ENCODE measurements at regions not wholly inside any gene's neighbourhood (a gene's known extent, or its start where the extent isn't known, plus 50 kb on each side); places are given as distances from the start of the nearest gene placed in this dataset.

DNA sequence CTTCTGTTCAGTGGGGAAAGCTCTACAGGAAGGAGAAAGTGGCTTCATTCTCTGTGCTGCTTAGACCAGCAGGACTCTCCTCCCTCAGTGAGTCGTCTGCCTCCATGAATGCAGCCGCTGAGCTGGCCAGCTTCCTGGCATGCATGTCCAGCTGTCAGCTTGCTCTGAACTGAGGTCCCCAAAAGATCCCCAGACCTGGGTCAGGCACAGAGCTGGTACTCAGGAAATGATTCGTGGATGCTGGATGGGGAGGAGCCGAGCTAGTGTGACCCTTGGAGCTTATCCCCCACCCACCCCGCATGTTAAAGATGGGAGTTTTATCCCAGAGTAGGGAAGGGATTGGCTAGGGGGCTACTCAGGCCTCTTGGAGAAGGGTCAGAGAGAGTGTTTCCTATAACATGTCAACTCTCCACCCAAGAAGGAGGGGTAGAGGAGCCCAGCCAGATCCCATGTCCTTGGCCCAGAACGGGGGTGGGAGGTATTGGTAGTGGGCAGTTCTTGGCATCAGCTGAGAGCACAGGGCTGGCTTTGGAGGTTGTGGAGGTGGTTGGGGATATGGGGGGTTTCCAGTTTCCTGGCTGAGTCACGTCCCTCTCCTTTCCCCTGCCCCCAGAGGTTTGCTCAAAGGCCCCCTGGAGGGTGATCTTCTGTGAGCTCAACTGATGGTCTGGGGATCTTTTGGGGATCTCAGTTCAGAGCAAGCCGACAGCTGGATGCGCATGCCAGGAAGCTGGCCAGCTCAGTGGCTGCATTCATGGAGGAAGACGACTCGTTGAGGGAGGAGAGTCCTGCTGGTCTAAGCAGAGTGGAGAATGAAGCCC lies 110.1 kb downstream of the FOXD2 start:
- Histone ChIP-seq H3K27ac (no peak overlapping the region), H3K27me3 (peaks cover 0 to 24% (median 0%) of the 10 kb centered on the region in 7 donors), H3K4me1 (peaks cover 0 to 6% (median 0%) of the 10 kb centered on the region in 9 donors), H3K4me3 (no peak overlapping the region), H3K9me3 (no peaks in the 10 kb centered on the region), H3K36me3 (no peaks in the 10 kb centered on the region)
- ATAC-seq (peak in 2 of 8 donors; percentile 13 to 30), DNase-seq (no peak)
- intact Hi-C loops (cut with DNase I) = no loop called here
- WGBS, 2 donors = 38 to 44% methylated on average over 11 of the region's 11 CpGs
- TF ChIP-seq, protein P1, sequence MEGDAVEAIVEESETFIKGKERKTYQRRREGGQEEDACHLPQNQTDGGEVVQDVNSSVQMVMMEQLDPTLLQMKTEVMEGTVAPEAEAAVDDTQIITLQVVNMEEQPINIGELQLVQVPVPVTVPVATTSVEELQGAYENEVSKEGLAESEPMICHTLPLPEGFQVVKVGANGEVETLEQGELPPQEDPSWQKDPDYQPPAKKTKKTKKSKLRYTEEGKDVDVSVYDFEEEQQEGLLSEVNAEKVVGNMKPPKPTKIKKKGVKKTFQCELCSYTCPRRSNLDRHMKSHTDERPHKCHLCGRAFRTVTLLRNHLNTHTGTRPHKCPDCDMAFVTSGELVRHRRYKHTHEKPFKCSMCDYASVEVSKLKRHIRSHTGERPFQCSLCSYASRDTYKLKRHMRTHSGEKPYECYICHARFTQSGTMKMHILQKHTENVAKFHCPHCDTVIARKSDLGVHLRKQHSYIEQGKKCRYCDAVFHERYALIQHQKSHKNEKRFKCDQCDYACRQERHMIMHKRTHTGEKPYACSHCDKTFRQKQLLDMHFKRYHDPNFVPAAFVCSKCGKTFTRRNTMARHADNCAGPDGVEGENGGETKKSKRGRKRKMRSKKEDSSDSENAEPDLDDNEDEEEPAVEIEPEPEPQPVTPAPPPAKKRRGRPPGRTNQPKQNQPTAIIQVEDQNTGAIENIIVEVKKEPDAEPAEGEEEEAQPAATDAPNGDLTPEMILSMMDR (IDR thresholded peaks at IDR 0.05) = no peak

DNA sequence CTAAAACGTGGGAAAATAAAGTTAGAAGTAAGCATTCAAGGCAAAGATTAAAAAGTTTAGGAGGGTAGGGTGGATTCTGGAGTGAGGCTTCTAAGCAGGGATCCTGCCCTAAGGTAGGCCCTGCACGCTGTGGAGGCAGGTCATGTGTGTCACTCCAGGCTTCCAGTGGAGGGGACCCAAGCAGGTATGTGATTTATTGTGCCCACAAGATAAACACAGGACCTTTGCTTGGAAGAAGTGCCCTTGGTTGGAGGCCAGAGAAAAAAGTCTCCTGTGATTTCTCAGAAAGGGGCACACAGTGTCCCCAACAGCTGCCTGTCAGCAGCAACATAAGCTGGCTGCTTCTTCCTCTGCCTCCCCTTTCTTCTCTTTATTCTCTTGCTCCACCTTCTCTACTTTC lies 110.8 kb downstream of the FOXD2 start:
- DNase-seq (no peak), ATAC-seq (no peak)
- TF ChIP-seq, protein P1 (IDR thresholded peaks at IDR 0.05) = no peak
- Histone ChIP-seq H3K36me3 (no peaks in the 10 kb centered on the region), H3K9me3 (no peaks in the 10 kb centered on the region), H3K4me1 (peaks cover 0 to 6% (median 0%) of the 10 kb centered on the region in 9 donors), H3K27ac (no peak overlapping the region), H3K27me3 (peaks cover 0 to 30% (median 3%) of the 10 kb centered on the region in 7 donors), H3K4me3 (no peak overlapping the region)
- intact Hi-C loops (cut with DNase I) = no loop called here
- WGBS, 2 donors = 76 to 89% methylated on average over 2 of the region's 2 CpGs

DNA sequence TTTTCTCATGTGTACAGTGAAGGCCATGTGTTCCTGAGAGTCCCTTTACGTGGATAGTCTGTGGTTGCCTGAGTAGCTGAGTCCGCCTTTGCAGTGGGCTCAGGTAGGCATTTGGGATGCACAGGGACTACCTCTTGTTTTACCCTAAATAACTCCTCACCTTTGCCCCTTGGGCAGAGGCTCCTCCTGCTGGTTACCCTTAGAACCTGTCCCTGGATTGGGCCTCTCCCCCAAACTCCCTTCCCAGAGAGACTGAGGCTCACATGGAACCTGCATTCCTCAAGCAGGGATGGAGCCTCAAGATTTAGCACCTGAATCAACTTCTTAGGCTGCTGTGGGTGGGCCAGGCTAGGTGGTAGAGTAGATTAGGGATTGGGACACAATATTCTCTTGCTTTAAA lies 111.7 kb downstream of the FOXD2 start:
- H3K27me3 ChIP-seq = peaks cover 0 to 32% (median 7%) of the 10 kb centered on the region in 7 donors
- DNase-seq = no peak
- peaks cover 0 to 6% (median 0%) of the 10 kb centered on the region in 9 donors for H3K4me1 ChIP-seq
- ATAC-seq = no peak
- no peaks in the 10 kb centered on the region for H3K9me3 ChIP-seq
- H3K36me3 ChIP-seq = no peaks in the 10 kb centered on the region
- intact Hi-C loops (cut with DNase I) = no loop called here
- TF ChIP-seq, protein P1 (IDR thresholded peaks at IDR 0.05) = no peak
- H3K4me3 ChIP-seq = no peak overlapping the region
- H3K27ac ChIP-seq = no peak overlapping the region
- WGBS, 2 donors = 90 to 99% methylated on average over 2 of the region's 2 CpGs

DNA sequence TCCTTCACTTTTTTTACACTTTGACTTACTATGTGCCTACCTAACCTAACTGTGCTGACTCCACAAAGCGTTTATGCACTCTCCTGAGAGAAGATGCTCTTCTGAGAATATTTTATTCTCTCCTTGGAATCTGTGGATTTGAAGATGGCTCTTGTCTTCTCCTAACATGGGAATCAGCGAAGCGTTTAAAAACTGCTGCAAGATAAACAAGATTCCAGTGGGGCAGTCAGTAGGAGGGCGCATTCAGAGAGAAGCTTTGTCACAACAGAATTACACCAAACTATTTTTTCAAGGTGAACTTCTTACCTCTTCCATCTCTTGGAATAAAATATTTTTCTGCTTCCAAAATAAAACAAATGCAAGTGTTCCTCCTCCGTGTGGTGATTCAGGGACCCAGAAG lies 113.1 kb downstream of the FOXD2 start:
- intact Hi-C loops (cut with DNase I) = no loop called here
- Histone ChIP-seq H3K27me3 (peaks cover 0 to 41% (median 17%) of the 10 kb centered on the region in 7 donors), H3K27ac (no peak overlapping the region), H3K4me3 (no peak overlapping the region), H3K36me3 (no peaks in the 10 kb centered on the region), H3K4me1 (peaks cover 0 to 6% (median 0%) of the 10 kb centered on the region in 9 donors), H3K9me3 (no peaks in the 10 kb centered on the region)
- 75 to 90% methylated on average over 5 of the region's 5 CpGs for WGBS, 2 donors
- TF ChIP-seq, protein P1 (IDR thresholded peaks at IDR 0.05) = no peak
- ATAC-seq = no peak
- DNase-seq = no peak

Data from heart right ventricle (tissue), 16 donors.